ENCODE measurements at regions not wholly inside any gene's neighbourhood (a gene's known extent, or its start where the extent isn't known, plus 50 kb on each side); places are given as distances from the start of the nearest gene placed in this dataset.

GRCh38 chr12:42757624-42758119, 168.1 kb upstream of the PRICKLE1 start:
- DNase-seq (ENCODE audit: low spot score): no peak
- H3K4me3 ChIP-seq (ENCODE audit: low read depth in 1 of 3, low read length in 3 of 3): no peak overlapping the region
- WGBS: 75% methylated on average over 8 of the region's 8 CpGs
- H3K36me3 ChIP-seq (ENCODE audit: control insufficient read depth in 4 of 4, insufficient read depth in 3 of 4, low read depth in 1 of 4, low read length in 3 of 4): no peaks in the 10 kb centered on the region
- H3K27ac ChIP-seq (ENCODE audit: low read depth in 1 of 2, low read length in 2 of 2): no peak overlapping the region
- no peak for TF ChIP-seq YY1 (IDR thresholded peaks at IDR 0.05)
- no peak for TF ChIP-seq HNF4G (IDR thresholded peaks at IDR 0.05)
- TF ChIP-seq SP1 (IDR thresholded peaks at IDR 0.05): no peak
- TF ChIP-seq, protein P1, sequence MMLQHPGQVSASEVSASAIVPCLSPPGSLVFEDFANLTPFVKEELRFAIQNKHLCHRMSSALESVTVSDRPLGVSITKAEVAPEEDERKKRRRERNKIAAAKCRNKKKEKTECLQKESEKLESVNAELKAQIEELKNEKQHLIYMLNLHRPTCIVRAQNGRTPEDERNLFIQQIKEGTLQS (IDR thresholded peaks at IDR 0.05): no peak
- no peak for TF ChIP-seq GABPA (IDR thresholded peaks at IDR 0.05 in 1 of 2, conservative IDR thresholded peaks at IDR 0.05 in 1 of 2)
- no peak for TF ChIP-seq NR2F2 (IDR thresholded peaks at IDR 0.05)
- TF ChIP-seq EGR1 (IDR thresholded peaks at IDR 0.05; ENCODE audit: low read depth in 2 of 2): no peak
- TF ChIP-seq HNF4A (conservative IDR thresholded peaks at IDR 0.05): no peak
- no peak for TF ChIP-seq CTCF (IDR thresholded peaks at IDR 0.05; ENCODE audit: low read depth, low read length, missing input control)
- no peak for TF ChIP-seq REST (IDR thresholded peaks at IDR 0.05)
- no peak for TF ChIP-seq RXRA (IDR thresholded peaks at IDR 0.05)
- peaks cover 0 to 4% (median 0%) of the 10 kb centered on the region in 4 donors for H3K27me3 ChIP-seq (ENCODE audit: control insufficient read depth in 4 of 4, insufficient read depth in 4 of 4, low read length in 3 of 4)
- no peaks in the 10 kb centered on the region for H3K4me1 ChIP-seq (ENCODE audit: control insufficient read depth in 4 of 4, insufficient read depth in 4 of 4, low read length in 3 of 4)
- no peaks in the 10 kb centered on the region for H3K9me3 ChIP-seq (ENCODE audit: control insufficient read depth in 4 of 4, low read length in 3 of 4)
- H3K9ac ChIP-seq (ENCODE audit: low read depth in 1 of 2, low read length in 2 of 2): no peak overlapping the region

- TF ChIP-seq HNF4G (IDR thresholded peaks at IDR 0.05) (no peak), NR2F2 (IDR thresholded peaks at IDR 0.05) (no peak), YY1 (IDR thresholded peaks at IDR 0.05) (no peak), MAX (IDR thresholded peaks at IDR 0.05) (no peak), REST (IDR thresholded peaks at IDR 0.05) (no peak), FOXA2 (IDR thresholded peaks at IDR 0.05) (no peak), TAF1 (conservative IDR thresholded peaks at IDR 0.05) (no peak), RXRA (IDR thresholded peaks at IDR 0.05) (no peak), HNF4A (conservative IDR thresholded peaks at IDR 0.05) (no peak)
- TF ChIP-seq, protein P2, sequence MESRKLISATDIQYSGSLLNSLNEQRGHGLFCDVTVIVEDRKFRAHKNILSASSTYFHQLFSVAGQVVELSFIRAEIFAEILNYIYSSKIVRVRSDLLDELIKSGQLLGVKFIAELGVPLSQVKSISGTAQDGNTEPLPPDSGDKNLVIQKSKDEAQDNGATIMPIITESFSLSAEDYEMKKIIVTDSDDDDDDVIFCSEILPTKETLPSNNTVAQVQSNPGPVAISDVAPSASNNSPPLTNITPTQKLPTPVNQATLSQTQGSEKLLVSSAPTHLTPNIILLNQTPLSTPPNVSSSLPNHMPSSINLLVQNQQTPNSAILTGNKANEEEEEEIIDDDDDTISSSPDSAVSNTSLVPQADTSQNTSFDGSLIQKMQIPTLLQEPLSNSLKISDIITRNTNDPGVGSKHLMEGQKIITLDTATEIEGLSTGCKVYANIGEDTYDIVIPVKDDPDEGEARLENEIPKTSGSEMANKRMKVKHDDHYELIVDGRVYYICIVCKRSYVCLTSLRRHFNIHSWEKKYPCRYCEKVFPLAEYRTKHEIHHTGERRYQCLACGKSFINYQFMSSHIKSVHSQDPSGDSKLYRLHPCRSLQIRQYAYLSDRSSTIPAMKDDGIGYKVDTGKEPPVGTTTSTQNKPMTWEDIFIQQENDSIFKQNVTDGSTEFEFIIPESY (IDR thresholded peaks at IDR 0.05): no peak
- H3K9me3 ChIP-seq (ENCODE audit: control insufficient read depth in 4 of 4, low read length in 3 of 4): no peaks in the 10 kb centered on the region
- H3K4me1 ChIP-seq (ENCODE audit: control insufficient read depth in 4 of 4, insufficient read depth in 4 of 4, low read length in 3 of 4): no peaks in the 10 kb centered on the region
- H3K9ac ChIP-seq (ENCODE audit: low read depth in 1 of 2, low read length in 2 of 2): no peak overlapping the region
- no peak for DNase-seq (ENCODE audit: low spot score)
- H3K36me3 ChIP-seq (ENCODE audit: control insufficient read depth in 4 of 4, insufficient read depth in 3 of 4, low read depth in 1 of 4, low read length in 3 of 4): no peaks in the 10 kb centered on the region
- no peak overlapping the region for H3K27ac ChIP-seq (ENCODE audit: low read depth in 1 of 2, low read length in 2 of 2)
- H3K27me3 ChIP-seq (ENCODE audit: control insufficient read depth in 4 of 4, insufficient read depth in 4 of 4, low read length in 3 of 4): peaks cover 0 to 4% (median 0%) of the 10 kb centered on the region in 4 donors
- 37% methylated on average over 9 of the region's 9 CpGs for WGBS
- no peak overlapping the region for H3K4me3 ChIP-seq (ENCODE audit: low read depth in 1 of 3, low read length in 3 of 3)
These were observed 167.5 kb upstream of the PRICKLE1 start for GRCh38 chr12:42756841-42757623.

Measured in liver (tissue), 8 donors.